Stimulated activated effector memory CD8-positive, alpha-beta T cell treated with anti-CD3 and anti-CD28 coated beads, Interleukin-12 subunit alpha, Interleukin-12 subunit beta, amount 100 ng/mL, for 72 hours (primary cell): ENCODE measurements at regions not wholly inside any gene's neighbourhood (a gene's known extent, or its start where the extent isn't known, plus 50 kb on each side); places are given as distances from the start of the nearest gene placed in this dataset.

Experiments
- ATAC-seq: fragments of 150-1000 bp; cut with Tn5 transposase; 2 replicates; pipeline ENCODE4 v1.10.0; 2021
- DNase-seq, 2 donors: peaks; one replicate each; pipeline ENCODE4 v3.0.0; 2021 to 2022; ENCODE audit warnings: low spot score in 2 of 2
- H3K27ac Mint-ChIP-seq: one replicate; pipeline ENCODE4 v1.8.0; 2022; ENCODE audit warnings: mild to moderate bottlenecking, mixed read lengths
- H3K36me3 Mint-ChIP-seq: one replicate; pipeline ENCODE4 v1.8.0; 2022; ENCODE audit warnings: mild to moderate bottlenecking, mixed read lengths
- H3K4me1 Mint-ChIP-seq: one replicate; pipeline ENCODE4 v1.8.0; 2022; ENCODE audit warnings: mixed read lengths
- H3K4me3 Mint-ChIP-seq: one replicate; pipeline ENCODE4 v1.8.0; 2022; ENCODE audit warnings: mild to moderate bottlenecking, mixed read lengths
- H3K9me3 Mint-ChIP-seq: one replicate; pipeline ENCODE4 v1.8.0; 2022; ENCODE audit warnings: mixed read lengths

- Mint-ChIP-seq H3K36me3 (no peaks in the 10 kb centered on the region), H3K4me1 (no peaks in the 10 kb centered on the region), H3K9me3 (peaks cover 22% of the 10 kb centered on the region), H3K4me3 (no peak overlapping the region), H3K27ac (no peak overlapping the region)
- DNase-seq, result no peak
- ATAC-seq, result no peak
Measured at GRCh38 chr5:144844086-144844485, 673.4 kb downstream of the KCTD16 start.

GRCh38 chr5:144832416-144832815, 661.7 kb downstream of the KCTD16 start:
- DNase-seq, result no peak
- Mint-ChIP-seq H3K4me3 (no peak overlapping the region), H3K27ac (no peak overlapping the region), H3K36me3 (no peaks in the 10 kb centered on the region), H3K9me3 (peaks cover 21% of the 10 kb centered on the region), H3K4me1 (no peaks in the 10 kb centered on the region)
- no peak for ATAC-seq

- Mint-ChIP-seq H3K9me3 (peaks cover 21% of the 10 kb centered on the region), H3K4me1 (no peaks in the 10 kb centered on the region), H3K27ac (no peak overlapping the region), H3K36me3 (no peaks in the 10 kb centered on the region), H3K4me3 (no peak overlapping the region)
- ATAC-seq (no peak), DNase-seq (no peak)
Measured at GRCh38 chr5:144831650-144832049, 661.0 kb downstream of the KCTD16 start.

GRCh38 chr5:144822503-144822902, 651.8 kb downstream of the KCTD16 start:
- peaks cover 3% of the 10 kb centered on the region for H3K9me3 Mint-ChIP-seq
- H3K36me3 Mint-ChIP-seq, result no peaks in the 10 kb centered on the region
- no peak for ATAC-seq

GRCh38 chr5:144820278-144820677, 649.6 kb downstream of the KCTD16 start:
- DNase-seq, result no peak
- Mint-ChIP-seq H3K9me3 (peaks cover 6% of the 10 kb centered on the region), H3K4me1 (no peaks in the 10 kb centered on the region), H3K27ac (no peak overlapping the region), H3K4me3 (no peak overlapping the region), H3K36me3 (no peaks in the 10 kb centered on the region)
- no peak for ATAC-seq

More at GRCh38 chr5:144822503-144822902, 651.8 kb downstream of the KCTD16 start:
- no peak for DNase-seq
- Mint-ChIP-seq H3K27ac (no peak overlapping the region), H3K4me1 (no peaks in the 10 kb centered on the region), H3K4me3 (no peak overlapping the region)

- peaks cover 6% of the 10 kb centered on the region for H3K9me3 Mint-ChIP-seq
- H3K4me1 Mint-ChIP-seq, result no peaks in the 10 kb centered on the region
- ATAC-seq (no peak), DNase-seq (no peak)
- no peaks in the 10 kb centered on the region for H3K36me3 Mint-ChIP-seq
- no peak overlapping the region for H3K27ac Mint-ChIP-seq
- no peak overlapping the region for H3K4me3 Mint-ChIP-seq
Measured at GRCh38 chr5:144815131-144815530, 644.5 kb downstream of the KCTD16 start.

- H3K27ac Mint-ChIP-seq, result no peak overlapping the region
- H3K36me3 Mint-ChIP-seq, result no peaks in the 10 kb centered on the region
- peaks cover 6% of the 10 kb centered on the region for H3K9me3 Mint-ChIP-seq
- DNase-seq (no peak), ATAC-seq (no peak)
- no peak overlapping the region for H3K4me3 Mint-ChIP-seq
- no peaks in the 10 kb centered on the region for H3K4me1 Mint-ChIP-seq
Measured at GRCh38 chr5:144812763-144813162, 642.1 kb downstream of the KCTD16 start.

- DNase-seq, result no peak
- H3K36me3 Mint-ChIP-seq, result no peaks in the 10 kb centered on the region
- peaks cover 6% of the 10 kb centered on the region for H3K9me3 Mint-ChIP-seq
Measured at GRCh38 chr5:144800169-144800568, 629.5 kb downstream of the KCTD16 start.

GRCh38 chr5:144798595-144798994, 627.9 kb downstream of the KCTD16 start:
- Mint-ChIP-seq H3K27ac (no peak overlapping the region), H3K4me3 (no peak overlapping the region), H3K9me3 (peaks cover 12% of the 10 kb centered on the region), H3K4me1 (no peaks in the 10 kb centered on the region), H3K36me3 (no peaks in the 10 kb centered on the region)
- no peak for ATAC-seq
- no peak for DNase-seq

More at GRCh38 chr5:144800169-144800568, 629.5 kb downstream of the KCTD16 start:
- Mint-ChIP-seq H3K4me1 (no peaks in the 10 kb centered on the region), H3K27ac (no peak overlapping the region), H3K4me3 (no peak overlapping the region)
- no peak for ATAC-seq

- DNase-seq, result no peak
- Mint-ChIP-seq H3K4me1 (no peaks in the 10 kb centered on the region), H3K4me3 (no peak overlapping the region), H3K36me3 (no peaks in the 10 kb centered on the region), H3K9me3 (peaks cover 12% of the 10 kb centered on the region), H3K27ac (no peak overlapping the region)
- ATAC-seq, result no peak
Measured at GRCh38 chr5:144794922-144795321, 624.2 kb downstream of the KCTD16 start.

GRCh38 chr5:144788556-144788955, 617.9 kb downstream of the KCTD16 start:
- no peaks in the 10 kb centered on the region for H3K4me1 Mint-ChIP-seq
- peaks cover 15% of the 10 kb centered on the region for H3K9me3 Mint-ChIP-seq
- no peak overlapping the region for H3K4me3 Mint-ChIP-seq
- no peaks in the 10 kb centered on the region for H3K36me3 Mint-ChIP-seq
- no peak for DNase-seq
- H3K27ac Mint-ChIP-seq, result no peak overlapping the region
- ATAC-seq, result no peak

GRCh38 chr5:144788046-144788445, 617.4 kb downstream of the KCTD16 start:
- no peak overlapping the region for H3K27ac Mint-ChIP-seq
- ATAC-seq, result no peak
- DNase-seq, result no peak

GRCh38 chr5:144779368-144779767, 608.7 kb downstream of the KCTD16 start:
- ATAC-seq, result no peak
- H3K9me3 Mint-ChIP-seq, result peaks cover 11% of the 10 kb centered on the region
- H3K4me1 Mint-ChIP-seq, result no peaks in the 10 kb centered on the region
- no peak overlapping the region for H3K27ac Mint-ChIP-seq
- no peak overlapping the region for H3K4me3 Mint-ChIP-seq
- H3K36me3 Mint-ChIP-seq, result no peaks in the 10 kb centered on the region
- DNase-seq, result no peak

More at GRCh38 chr5:144788046-144788445, 617.4 kb downstream of the KCTD16 start:
- Mint-ChIP-seq H3K36me3 (no peaks in the 10 kb centered on the region), H3K4me1 (no peaks in the 10 kb centered on the region), H3K9me3 (peaks cover 15% of the 10 kb centered on the region), H3K4me3 (no peak overlapping the region)

- Mint-ChIP-seq H3K27ac (no peak overlapping the region), H3K36me3 (no peaks in the 10 kb centered on the region), H3K4me3 (no peak overlapping the region), H3K4me1 (no peaks in the 10 kb centered on the region), H3K9me3 (peaks cover 8% of the 10 kb centered on the region)
- ATAC-seq (no peak), DNase-seq (no peak)
Measured at GRCh38 chr5:144778561-144778960, 607.9 kb downstream of the KCTD16 start.

- no peak for DNase-seq
Measured at GRCh38 chr5:144774197-144774596, 603.5 kb downstream of the KCTD16 start.

GRCh38 chr5:144773628-144774027, 603.0 kb downstream of the KCTD16 start:
- H3K4me3 Mint-ChIP-seq, result no peak overlapping the region
- no peak for DNase-seq
- H3K4me1 Mint-ChIP-seq, result no peaks in the 10 kb centered on the region
- no peak overlapping the region for H3K27ac Mint-ChIP-seq
- no peaks in the 10 kb centered on the region for H3K36me3 Mint-ChIP-seq
- no peak for ATAC-seq
- H3K9me3 Mint-ChIP-seq, result peaks cover 3% of the 10 kb centered on the region

More at GRCh38 chr5:144774197-144774596, 603.5 kb downstream of the KCTD16 start:
- no peak for ATAC-seq
- Mint-ChIP-seq H3K4me1 (no peaks in the 10 kb centered on the region), H3K36me3 (no peaks in the 10 kb centered on the region), H3K4me3 (no peak overlapping the region), H3K27ac (no peak overlapping the region), H3K9me3 (peaks cover 3% of the 10 kb centered on the region)

- no peaks in the 10 kb centered on the region for H3K4me1 Mint-ChIP-seq
- ATAC-seq, result no peak
- peaks cover 3% of the 10 kb centered on the region for H3K9me3 Mint-ChIP-seq
- H3K27ac Mint-ChIP-seq, result no peak overlapping the region
- H3K36me3 Mint-ChIP-seq, result no peaks in the 10 kb centered on the region
- no peak for DNase-seq
- no peak overlapping the region for H3K4me3 Mint-ChIP-seq
Measured at GRCh38 chr5:144771802-144772201, 601.1 kb downstream of the KCTD16 start.
